ENCODE measurements at regions not wholly inside any gene's neighbourhood (a gene's known extent, or its start where the extent isn't known, plus 50 kb on each side); places are given as distances from the start of the nearest gene placed in this dataset.

DNA sequence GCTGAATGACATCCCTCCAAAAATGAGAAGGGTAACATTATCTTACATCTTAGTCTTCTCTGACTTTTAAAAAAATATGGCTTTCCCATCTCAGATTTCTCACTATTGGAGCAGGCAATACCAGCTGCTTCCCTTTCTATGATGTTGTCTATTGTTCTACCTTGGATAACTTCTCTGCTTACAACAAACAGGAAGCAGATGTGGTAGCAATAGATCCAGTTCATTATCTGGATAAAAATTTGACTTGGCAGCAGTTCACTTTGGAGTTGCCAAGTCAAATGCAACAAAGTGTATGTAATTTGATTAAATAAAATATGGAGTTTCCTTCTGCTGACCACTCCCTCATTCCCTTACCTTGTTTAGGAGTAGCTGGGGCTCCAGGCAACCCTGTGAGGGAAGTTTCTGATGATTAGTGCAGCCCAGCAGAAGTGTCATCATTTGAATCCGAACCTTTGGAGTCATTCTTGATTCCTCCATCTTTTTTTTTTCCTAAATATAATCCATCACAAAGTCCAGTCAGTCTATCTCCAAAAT is 72.0 kb upstream of the GPRIN3 start:
- no peaks in the 10 kb centered on the region for H3K36me3 ChIP-seq

DNA sequence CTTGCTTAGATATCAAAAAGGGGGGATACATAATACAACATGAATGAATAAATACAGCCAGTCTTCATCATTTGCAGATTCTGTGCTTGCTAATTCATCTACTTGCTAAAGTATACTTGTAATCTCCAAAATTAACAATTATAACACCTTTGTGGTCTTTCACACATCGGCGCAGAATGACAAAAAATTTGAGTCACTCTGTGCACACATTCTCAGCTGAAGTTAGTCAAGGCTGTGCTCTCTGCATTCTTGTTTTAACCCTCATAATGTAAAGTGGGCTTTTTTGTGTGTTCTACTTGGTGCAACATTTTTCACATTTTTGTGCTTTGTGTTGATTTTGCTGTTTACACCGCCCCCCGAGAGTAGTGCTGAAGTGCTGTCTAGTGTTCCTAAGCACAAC is 65.8 kb upstream of the GPRIN3 start:
- Histone ChIP-seq H4K20me1 (ENCODE audit: low read depth) (no peaks in the 10 kb centered on the region), H3K36me3 (no peaks in the 10 kb centered on the region), H3K79me2 (ENCODE audit: low read depth) (no peaks in the 10 kb centered on the region), H3K27ac (no peak overlapping the region), H3F3A (ENCODE audit: low read depth) (no peaks in the 10 kb centered on the region), H3K4me2 (no peak overlapping the region), H3K27me3 (no peaks in the 10 kb centered on the region), H3K9ac (no peak overlapping the region), H2AFZ (replicated peaks) (no peak overlapping the region), H3K4me3 (no peak overlapping the region), H3K9me3 (ENCODE audit: low read depth) (no peaks in the 10 kb centered on the region), H3K4me1 (no peaks in the 10 kb centered on the region)
- H3K27me3 Mint-ChIP-seq (ENCODE audit: insufficient read depth, low read depth) = no peaks in the 10 kb centered on the region
- no peak for TF ChIP-seq EZH2 (IDR thresholded peaks at IDR 0.05)
- TF ChIP-seq EZH2phosphoT487 (IDR thresholded peaks at IDR 0.05) = no peak
- TF ChIP-seq, protein P1, sequence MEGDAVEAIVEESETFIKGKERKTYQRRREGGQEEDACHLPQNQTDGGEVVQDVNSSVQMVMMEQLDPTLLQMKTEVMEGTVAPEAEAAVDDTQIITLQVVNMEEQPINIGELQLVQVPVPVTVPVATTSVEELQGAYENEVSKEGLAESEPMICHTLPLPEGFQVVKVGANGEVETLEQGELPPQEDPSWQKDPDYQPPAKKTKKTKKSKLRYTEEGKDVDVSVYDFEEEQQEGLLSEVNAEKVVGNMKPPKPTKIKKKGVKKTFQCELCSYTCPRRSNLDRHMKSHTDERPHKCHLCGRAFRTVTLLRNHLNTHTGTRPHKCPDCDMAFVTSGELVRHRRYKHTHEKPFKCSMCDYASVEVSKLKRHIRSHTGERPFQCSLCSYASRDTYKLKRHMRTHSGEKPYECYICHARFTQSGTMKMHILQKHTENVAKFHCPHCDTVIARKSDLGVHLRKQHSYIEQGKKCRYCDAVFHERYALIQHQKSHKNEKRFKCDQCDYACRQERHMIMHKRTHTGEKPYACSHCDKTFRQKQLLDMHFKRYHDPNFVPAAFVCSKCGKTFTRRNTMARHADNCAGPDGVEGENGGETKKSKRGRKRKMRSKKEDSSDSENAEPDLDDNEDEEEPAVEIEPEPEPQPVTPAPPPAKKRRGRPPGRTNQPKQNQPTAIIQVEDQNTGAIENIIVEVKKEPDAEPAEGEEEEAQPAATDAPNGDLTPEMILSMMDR (IDR thresholded peaks at IDR 0.05) = no peak
- no peak overlapping the region for H3K4me3 Mint-ChIP-seq
- DNase-seq (ENCODE audit: low spot score) = peak; percentile 15
- no peaks in the 10 kb centered on the region for H3K36me3 Mint-ChIP-seq
- H3K9me3 Mint-ChIP-seq = no peaks in the 10 kb centered on the region
- no peak overlapping the region for H3K27ac Mint-ChIP-seq
- H3K4me1 Mint-ChIP-seq = peaks cover 2% of the 10 kb centered on the region

More for the DNA sequence above, 72.0 kb upstream of the GPRIN3 start:
- no peaks in the 10 kb centered on the region for H3K27me3 ChIP-seq
- no peaks in the 10 kb centered on the region for H3K9me3 ChIP-seq (ENCODE audit: low read depth)
- no peak overlapping the region for H3K4me3 Mint-ChIP-seq
- no peak overlapping the region for H3K4me2 ChIP-seq
- H3K36me3 Mint-ChIP-seq = no peaks in the 10 kb centered on the region
- H3K27me3 Mint-ChIP-seq (ENCODE audit: insufficient read depth, low read depth) = no peaks in the 10 kb centered on the region
- no peak overlapping the region for H3K27ac ChIP-seq
- H3K79me2 ChIP-seq (ENCODE audit: low read depth) = no peaks in the 10 kb centered on the region
- H3K4me1 ChIP-seq = no peaks in the 10 kb centered on the region
- H4K20me1 ChIP-seq (ENCODE audit: low read depth) = no peaks in the 10 kb centered on the region
- TF ChIP-seq, protein P1 (IDR thresholded peaks at IDR 0.05) = no peak
- no peak for TF ChIP-seq EZH2 (IDR thresholded peaks at IDR 0.05)
- TF ChIP-seq EZH2phosphoT487 (IDR thresholded peaks at IDR 0.05) = no peak
- no peak overlapping the region for H3K9ac ChIP-seq
- no peaks in the 10 kb centered on the region for H3F3A ChIP-seq (ENCODE audit: low read depth)
- no peak overlapping the region for H3K4me3 ChIP-seq
- H2AFZ ChIP-seq (replicated peaks) = no peak overlapping the region
- DNase-seq (ENCODE audit: low spot score) = no peak
- H3K27ac Mint-ChIP-seq = no peak overlapping the region
- H3K4me1 Mint-ChIP-seq = peaks cover 5% of the 10 kb centered on the region
- no peaks in the 10 kb centered on the region for H3K9me3 Mint-ChIP-seq

DNA sequence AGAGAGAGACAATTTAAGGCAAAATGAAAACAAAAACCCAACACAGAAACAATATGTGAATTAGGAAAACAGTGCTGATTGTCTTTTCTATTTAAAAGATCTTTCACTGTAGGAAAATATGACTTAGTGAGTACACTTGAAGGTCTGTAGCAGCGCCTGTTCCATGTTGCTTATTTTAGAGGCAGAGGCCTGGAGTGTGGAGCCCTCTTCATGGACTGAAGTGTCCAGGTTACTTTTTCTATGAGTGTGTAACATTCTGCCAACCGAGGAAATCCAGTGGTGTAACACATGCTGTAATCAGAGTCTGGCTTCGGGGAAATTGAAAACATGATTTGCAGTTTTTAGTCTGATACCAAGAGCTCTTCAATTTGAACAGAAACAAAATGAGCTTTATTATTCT is 64.0 kb upstream of the GPRIN3 start:
- Histone ChIP-seq H2AFZ (replicated peaks) (no peak overlapping the region), H3K9ac (no peak overlapping the region), H3F3A (ENCODE audit: low read depth) (no peaks in the 10 kb centered on the region), H3K27ac (no peak overlapping the region), H3K9me3 (ENCODE audit: low read depth) (no peaks in the 10 kb centered on the region), H4K20me1 (ENCODE audit: low read depth) (no peaks in the 10 kb centered on the region), H3K36me3 (no peaks in the 10 kb centered on the region), H3K4me2 (no peak overlapping the region), H3K27me3 (no peaks in the 10 kb centered on the region), H3K4me1 (no peaks in the 10 kb centered on the region), H3K79me2 (ENCODE audit: low read depth) (no peaks in the 10 kb centered on the region), H3K4me3 (no peak overlapping the region)
- Mint-ChIP-seq H3K36me3 (no peaks in the 10 kb centered on the region), H3K27ac (no peak overlapping the region), H3K4me3 (no peak overlapping the region), H3K27me3 (ENCODE audit: insufficient read depth, low read depth) (no peaks in the 10 kb centered on the region), H3K4me1 (peaks cover 2% of the 10 kb centered on the region), H3K9me3 (no peaks in the 10 kb centered on the region)
- no peak for DNase-seq (ENCODE audit: low spot score)
- TF ChIP-seq, protein P1 (IDR thresholded peaks at IDR 0.05) = no peak
- no peak for TF ChIP-seq EZH2phosphoT487 (IDR thresholded peaks at IDR 0.05)
- no peak for TF ChIP-seq EZH2 (IDR thresholded peaks at IDR 0.05)

All from neural progenitor cell (in vitro differentiated cells).